Aorta (tissue), 5 donors: ENCODE measurements at regions not wholly inside any gene's neighbourhood (a gene's known extent, or its start where the extent isn't known, plus 50 kb on each side); places are given as distances from the start of the nearest gene placed in this dataset.

Source experiments
- ATAC-seq: fragments of 200-7000 bp; cut with Tn5 transposase; one replicate; pipeline ENCODE4 v1.9.1; 2022; ENCODE audit warnings: moderate library complexity; ENCODE audit not compliant: low FRiP score
- DNase-seq, 2 donors: peaks; one replicate each; pipeline ENCODE4 v3.0.0-alpha.2; 2020
- H3K27ac ChIP-seq, 2 donors: one replicate each; pipeline ENCODE4 v1.5.1; 2013; ENCODE audit warnings: low read length in 2 of 2, mild to moderate bottlenecking in 2 of 2, moderate library complexity in 2 of 2, control low read depth in 1 of 2, inconsistent platforms in 1 of 2, low read depth in 1 of 2
- H3K27me3 ChIP-seq, 2 donors: one replicate each; pipeline ENCODE4 v1.6.1; 2013; ENCODE audit warnings: control low read depth in 1 of 2, low read length in 1 of 2, mild to moderate bottlenecking in 1 of 2, moderate library complexity in 1 of 2; ENCODE audit not compliant: insufficient read depth in 2 of 2, control insufficient read depth in 1 of 2
- H3K36me3 ChIP-seq, 2 donors: one replicate each; pipeline ENCODE4 v1.6.1; 2013; ENCODE audit warnings: control low read depth in 1 of 2, low read length in 1 of 2, mild to moderate bottlenecking in 1 of 2; ENCODE audit not compliant: insufficient read depth in 2 of 2, control insufficient read depth in 1 of 2
- H3K4me1 ChIP-seq, 2 donors: one replicate each; pipeline ENCODE4 v1.6.1; 2013; ENCODE audit warnings: low read length in 2 of 2, control low read depth in 1 of 2, mild to moderate bottlenecking in 1 of 2, moderate library complexity in 1 of 2; ENCODE audit not compliant: insufficient read depth in 2 of 2, control insufficient read depth in 1 of 2
- H3K4me3 ChIP-seq, 2 donors: one replicate each; pipeline ENCODE4 v1.5.1; 2013; ENCODE audit warnings: low read length in 2 of 2, control low read depth in 1 of 2, mild to moderate bottlenecking in 1 of 2
- H3K9me3 ChIP-seq: one replicate; pipeline ENCODE4 v1.6.1; 2013; ENCODE audit warnings: mild to moderate bottlenecking, low read length; ENCODE audit not compliant: control insufficient read depth
- WGBS, 2 donors: extraction: QIAGEN DNeasy Blood & Tissue Kit; methylation state at CpG; one replicate each; pipeline ENCODE4 v1.1.7; 2013; 5-methylcytosine and 5-hydroxymethylcytosine counted together
- intact Hi-C, 2 donors: fragments of 100-400 bp; cut with DNase I; formaldehyde crosslinking; loops; one replicate each; pipeline versions ENCODE4 v1.14.2 to v1.15.0; 2022
- donor health status: healthy with polysubstance abuse.
- donor health status: Bipolar disorder and iron deficiency.
- donor health status: DM: no; HTN: no; CAD: no.
- donor health status: DM: no; HTN: no; CAD: no.
- donor health status: DM: yes; HTN: yes; CAD: no.

DNA sequence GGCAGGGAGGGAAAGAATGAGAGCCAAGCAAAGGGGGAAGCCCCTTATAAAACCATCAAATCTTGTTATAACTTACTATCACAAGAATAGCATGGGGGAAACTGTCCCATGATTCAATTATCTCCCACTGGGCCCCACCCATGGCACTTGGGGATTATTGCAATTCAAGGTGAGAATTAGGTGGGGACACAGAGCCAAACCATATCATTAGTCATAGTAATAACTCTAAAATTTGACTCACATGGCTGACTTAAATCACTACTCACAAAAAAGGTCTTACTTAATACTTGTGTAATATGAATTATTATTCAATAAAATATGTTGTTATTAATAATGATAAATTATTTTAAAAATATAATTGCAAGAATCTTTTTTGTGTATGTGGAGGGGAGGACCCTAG is 178.1 kb upstream of the TCF21 start:
- Histone ChIP-seq H3K4me1 (no peaks in the 10 kb centered on the region), H3K36me3 (no peaks in the 10 kb centered on the region), H3K27me3 (no peaks in the 10 kb centered on the region), H3K4me3 (no peak overlapping the region), H3K27ac (no peak overlapping the region), H3K9me3 (no peaks in the 10 kb centered on the region)
- ATAC-seq (no peak), DNase-seq (no peak)
- intact Hi-C loops = no loop called here

DNA sequence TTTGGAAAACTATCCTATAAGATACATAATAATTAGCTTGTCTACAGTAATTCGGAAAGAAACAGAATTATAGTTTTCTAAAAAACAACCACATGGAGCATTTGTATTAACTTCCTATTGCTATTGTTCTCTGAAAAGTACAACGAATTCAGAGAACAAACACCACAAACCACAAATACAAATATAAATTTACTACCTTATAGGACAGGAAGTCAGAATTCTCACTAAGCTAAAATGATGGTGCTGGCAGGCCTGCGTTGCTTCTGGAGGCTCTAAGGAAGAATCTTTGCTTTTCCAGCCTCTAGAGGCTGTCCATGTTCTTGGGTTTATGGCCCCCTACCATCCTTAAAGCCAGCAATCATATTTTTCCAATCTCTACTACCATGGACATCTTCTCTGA is 173.6 kb upstream of the TCF21 start:
- Histone ChIP-seq H3K4me1 (no peaks in the 10 kb centered on the region), H3K4me3 (no peak overlapping the region), H3K9me3 (no peaks in the 10 kb centered on the region), H3K27me3 (no peaks in the 10 kb centered on the region), H3K36me3 (no peaks in the 10 kb centered on the region), H3K27ac (no peak overlapping the region)
- ATAC-seq (no peak), DNase-seq (no peak)
- intact Hi-C loops = no loop called here
- 92 to 93% methylated on average over 3 of the region's 3 CpGs for WGBS, 2 donors

DNA sequence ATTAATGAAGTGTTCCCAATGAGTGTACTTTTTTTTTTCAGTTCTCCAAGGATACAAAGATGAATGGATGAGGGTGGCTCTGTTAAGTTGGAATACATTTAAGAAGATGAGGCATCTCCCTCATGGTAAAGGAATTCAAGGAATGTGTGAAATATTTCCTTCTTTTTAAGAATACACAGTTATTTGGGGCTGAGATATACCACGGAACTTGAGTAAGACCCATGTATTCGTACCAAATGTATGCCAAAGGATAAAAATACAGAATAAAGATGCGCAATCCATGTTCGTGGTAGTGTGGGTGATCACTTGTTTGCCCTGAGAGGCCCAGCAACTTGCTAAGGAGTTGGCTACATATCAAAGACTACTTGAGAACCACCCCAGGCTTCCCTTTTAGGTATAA is 164.2 kb upstream of the TCF21 start:
- H3K27ac ChIP-seq = no peak overlapping the region
- peaks cover 1% of the 10 kb centered on the region for H3K9me3 ChIP-seq
- H3K27me3 ChIP-seq = no peaks in the 10 kb centered on the region
- no peak for ATAC-seq
- intact Hi-C loops = no loop called here
- WGBS, 2 donors = 74 to 89% methylated on average over 4 of the region's 4 CpGs
- H3K36me3 ChIP-seq = no peaks in the 10 kb centered on the region
- H3K4me3 ChIP-seq = no peak overlapping the region
- H3K4me1 ChIP-seq = no peaks in the 10 kb centered on the region
- DNase-seq = no peak

DNA sequence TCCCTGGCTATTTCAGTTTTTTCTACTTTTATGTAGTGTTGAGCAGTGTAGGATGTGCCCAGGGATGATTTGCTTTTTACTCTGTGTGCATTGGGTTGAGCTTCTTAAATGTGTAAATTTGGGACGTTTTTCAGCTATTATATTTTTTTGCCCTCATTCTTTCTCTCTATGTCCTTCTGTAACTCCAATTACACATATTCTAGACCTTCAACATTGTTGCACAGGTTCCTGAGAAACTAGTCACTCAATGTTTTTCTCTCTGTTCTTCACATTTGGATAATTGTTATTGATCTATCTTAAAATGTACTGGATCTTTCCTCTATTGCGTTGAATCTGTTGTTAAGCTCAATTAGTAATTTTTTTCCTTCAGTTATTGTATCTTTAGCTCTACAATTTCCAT is 162.7 kb upstream of the TCF21 start:
- intact Hi-C loops = no loop called here
- Histone ChIP-seq H3K27me3 (no peaks in the 10 kb centered on the region), H3K4me1 (no peaks in the 10 kb centered on the region), H3K36me3 (no peaks in the 10 kb centered on the region), H3K9me3 (peaks cover 1% of the 10 kb centered on the region), H3K27ac (no peak overlapping the region), H3K4me3 (no peak overlapping the region)
- WGBS, 2 donors = 87 to 93% methylated on average over 2 of the region's 2 CpGs
- ATAC-seq (no peak), DNase-seq (no peak)

DNA sequence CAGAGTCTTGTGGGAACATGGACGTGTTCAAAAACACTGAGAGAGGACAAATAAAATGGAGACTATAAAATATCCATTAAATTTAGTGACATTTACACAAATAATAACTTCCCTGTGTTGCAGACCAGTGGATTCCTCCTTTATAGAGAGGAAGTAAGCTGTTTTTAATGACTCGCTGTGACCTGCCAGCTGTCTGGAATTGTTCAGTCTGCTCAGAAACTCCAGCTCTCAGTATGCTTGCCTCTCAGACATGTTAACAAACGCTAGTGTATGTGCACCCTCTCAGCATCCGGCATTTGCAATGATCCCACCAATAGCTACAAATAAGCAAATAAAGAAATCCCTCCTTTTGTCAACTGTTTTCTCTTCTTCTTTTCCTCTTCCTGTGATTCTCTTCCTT is 158.0 kb upstream of the TCF21 start:
- WGBS, 2 donors = 43 to 49% methylated on average over 4 of the region's 4 CpGs
- intact Hi-C loops = no loop called here
- no peak overlapping the region for H3K4me3 ChIP-seq
- H3K27me3 ChIP-seq = no peaks in the 10 kb centered on the region
- no peaks in the 10 kb centered on the region for H3K9me3 ChIP-seq
- H3K36me3 ChIP-seq = no peaks in the 10 kb centered on the region
- no peaks in the 10 kb centered on the region for H3K4me1 ChIP-seq
- H3K27ac ChIP-seq = no peak overlapping the region
- ATAC-seq (no peak), DNase-seq (no peak)

DNA sequence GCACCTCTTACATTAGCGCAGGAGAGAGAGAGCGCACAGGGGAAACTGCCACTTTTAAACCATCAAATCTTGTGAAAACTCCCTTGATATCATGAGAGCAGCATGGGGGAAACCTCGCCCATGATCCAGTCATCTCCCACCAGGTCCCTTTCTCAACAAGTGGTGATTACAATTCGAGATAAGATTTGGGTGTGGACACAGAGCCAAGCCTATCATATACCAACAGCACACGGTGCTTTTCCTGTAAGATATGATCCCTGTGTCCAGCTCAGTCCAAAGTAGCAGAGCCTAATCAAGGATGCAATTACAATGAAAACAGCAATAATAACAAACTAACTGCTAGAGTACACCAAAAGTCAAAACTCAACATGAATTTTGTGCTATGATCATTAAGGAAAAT is 148.7 kb upstream of the TCF21 start:
- H3K36me3 ChIP-seq = no peaks in the 10 kb centered on the region
- ATAC-seq = no peak
- no peaks in the 10 kb centered on the region for H3K9me3 ChIP-seq
- intact Hi-C loops = no loop called here
- DNase-seq = no peak
- H3K27ac ChIP-seq = no peak overlapping the region
- WGBS, 2 donors = 86 to 92% methylated on average over 5 of the region's 5 CpGs
- H3K4me1 ChIP-seq = no peaks in the 10 kb centered on the region
- no peaks in the 10 kb centered on the region for H3K27me3 ChIP-seq
- no peak overlapping the region for H3K4me3 ChIP-seq

DNA sequence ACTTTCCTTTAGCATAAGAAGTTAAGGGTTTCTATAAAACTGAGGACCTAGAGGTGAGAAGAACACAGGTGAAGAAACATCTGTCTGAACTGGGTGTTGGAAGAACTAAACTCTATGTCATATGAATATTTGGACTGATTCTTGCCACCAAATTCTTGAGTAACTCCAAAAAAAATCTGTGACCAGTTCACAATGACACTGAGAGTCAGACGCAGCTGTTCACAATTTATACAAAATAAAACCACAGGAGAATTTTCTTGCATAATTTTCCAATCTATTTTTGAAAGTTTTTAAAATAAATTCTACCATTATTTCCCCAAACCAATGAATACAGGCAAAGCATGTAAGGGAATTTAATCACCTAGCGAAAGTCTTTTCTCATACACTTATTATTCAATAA is 148.1 kb upstream of the TCF21 start:
- H3K4me3 ChIP-seq = no peak overlapping the region
- no peaks in the 10 kb centered on the region for H3K27me3 ChIP-seq
- DNase-seq (no peak), ATAC-seq (no peak)
- no peaks in the 10 kb centered on the region for H3K36me3 ChIP-seq
- H3K27ac ChIP-seq = no peak overlapping the region
- H3K4me1 ChIP-seq = no peaks in the 10 kb centered on the region
- intact Hi-C loops = no loop called here
- no peaks in the 10 kb centered on the region for H3K9me3 ChIP-seq
- 90% methylated on average over 2 of the region's 2 CpGs for WGBS, 2 donors

DNA sequence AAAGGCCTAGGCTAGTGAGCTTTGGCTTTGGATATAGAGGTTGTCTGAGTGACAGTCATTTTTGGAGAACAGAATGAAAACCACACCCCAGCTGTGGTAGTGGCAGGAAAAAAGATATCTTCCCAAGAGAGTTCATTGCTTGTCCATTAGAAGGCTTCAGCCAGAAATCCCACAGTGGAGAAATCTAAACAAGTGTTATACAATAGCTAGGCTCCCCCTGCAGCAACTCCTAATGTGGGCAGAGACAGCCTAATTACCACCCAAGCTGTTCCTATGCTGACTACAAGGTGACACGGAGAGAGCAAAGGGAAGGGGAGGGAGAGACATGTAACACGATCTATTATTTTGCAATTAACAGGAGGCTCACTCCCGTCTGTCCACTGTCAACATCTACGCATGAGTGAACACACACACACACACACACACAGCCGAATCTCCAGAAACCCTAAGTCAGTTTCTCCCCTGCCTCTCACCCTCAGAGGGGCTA is 147.5 kb upstream of the TCF21 start:
- H3K27me3 ChIP-seq = no peaks in the 10 kb centered on the region
- no peaks in the 10 kb centered on the region for H3K4me1 ChIP-seq
- H3K27ac ChIP-seq = no peak overlapping the region
- H3K4me3 ChIP-seq = no peak overlapping the region
- ATAC-seq = no peak
- WGBS, 2 donors = 65 to 75% methylated on average over 5 of the region's 5 CpGs
- H3K9me3 ChIP-seq = no peaks in the 10 kb centered on the region
- no peak for DNase-seq
- intact Hi-C loops = no loop called here
- no peaks in the 10 kb centered on the region for H3K36me3 ChIP-seq

DNA sequence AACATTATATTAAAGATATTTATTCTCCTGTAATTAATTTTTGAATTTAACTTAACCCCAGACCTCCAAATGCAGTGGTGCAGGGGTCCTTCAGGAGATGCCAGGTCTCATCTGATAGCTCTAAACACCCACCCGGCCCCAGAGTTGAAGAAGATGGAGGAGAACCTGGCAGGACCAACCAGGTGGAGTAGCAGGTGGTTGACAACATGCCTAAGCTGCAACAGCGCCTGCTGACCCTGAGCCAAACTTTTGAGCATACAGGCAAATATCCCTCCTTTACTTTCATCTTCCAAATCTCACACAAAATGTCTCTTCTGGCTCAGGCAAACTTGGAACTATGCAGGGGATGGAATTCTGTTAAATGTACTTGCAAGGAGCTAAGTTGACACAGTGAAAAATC is 145.3 kb upstream of the TCF21 start:
- Histone ChIP-seq H3K27ac (no peak overlapping the region), H3K4me3 (no peak overlapping the region), H3K36me3 (no peaks in the 10 kb centered on the region), H3K27me3 (no peaks in the 10 kb centered on the region), H3K9me3 (no peaks in the 10 kb centered on the region), H3K4me1 (no peaks in the 10 kb centered on the region)
- DNase-seq (no peak), ATAC-seq (no peak)
- intact Hi-C loops = no loop called here
- WGBS, 2 donors = 89 to 91% methylated on average over 2 of the region's 2 CpGs
